H54 (cell line): ENCODE measurements at regions not wholly inside any gene's neighbourhood (a gene's known extent, or its start where the extent isn't known, plus 50 kb on each side); places are given as distances from the start of the nearest gene placed in this dataset.
"Not testable (repeated sequence)": the region's sequence is repeated elsewhere in the genome, so short reads cannot be mapped to it uniquely, and the experiment has no call there.

Experiments used
- DNase-seq: peaks from one replicate; pipeline ENCODE4 v3.0.0; 2011; ENCODE audit warnings: low spot score, mixed read lengths; ENCODE audit not compliant: insufficient read length
- FAIRE-seq: peaks from 3 replicates; lab custom pipeline; 2011; peaks lifted over from hg19 to GRCh38; lab: Jason Lieb, UNC
- POLR2A ChIP-seq: IDR thresholded peaks from 2 replicates; pipeline ENCODE4 v1.6.1; 2011; ENCODE audit warnings: low read depth, mild to moderate bottlenecking, low read length

GRCh38 chr6:14463110-14463509 lies 345.5 kb downstream of the CD83 start:
- no peak for FAIRE-seq
- DNase-seq, result no peak
- TF ChIP-seq POLR2A, result no peak

- no peak for DNase-seq
- no peak for TF ChIP-seq POLR2A
- no peak for FAIRE-seq
Measured at GRCh38 chr6:14464055-14464454, 346.5 kb downstream of the CD83 start.

GRCh38 chr6:14464716-14465115 lies 347.1 kb downstream of the CD83 start:
- no peak for TF ChIP-seq POLR2A
- no peak for FAIRE-seq
- DNase-seq, result no peak

DNA sequence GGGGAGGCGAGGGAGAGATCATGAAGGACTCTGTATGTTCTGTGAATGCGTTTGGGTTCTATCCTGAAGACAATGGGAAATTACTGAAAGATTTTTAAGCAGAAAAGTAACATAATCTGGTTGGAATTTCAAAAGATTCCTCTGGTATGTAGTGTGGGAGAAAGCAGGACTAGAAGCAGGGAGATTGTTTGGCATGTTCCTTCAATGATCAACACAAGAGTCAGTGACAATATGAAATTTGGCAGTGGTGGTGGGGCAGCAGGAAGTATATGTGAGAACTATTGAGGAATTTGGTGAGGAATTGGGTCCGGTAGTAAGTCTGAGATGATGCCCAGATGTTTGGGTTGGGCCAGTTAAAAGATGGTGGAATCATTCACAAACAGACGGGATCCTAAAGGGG lies 348.7 kb downstream of the CD83 start:
- no peak for TF ChIP-seq POLR2A
- FAIRE-seq, result no peak
- DNase-seq, result no peak

DNA sequence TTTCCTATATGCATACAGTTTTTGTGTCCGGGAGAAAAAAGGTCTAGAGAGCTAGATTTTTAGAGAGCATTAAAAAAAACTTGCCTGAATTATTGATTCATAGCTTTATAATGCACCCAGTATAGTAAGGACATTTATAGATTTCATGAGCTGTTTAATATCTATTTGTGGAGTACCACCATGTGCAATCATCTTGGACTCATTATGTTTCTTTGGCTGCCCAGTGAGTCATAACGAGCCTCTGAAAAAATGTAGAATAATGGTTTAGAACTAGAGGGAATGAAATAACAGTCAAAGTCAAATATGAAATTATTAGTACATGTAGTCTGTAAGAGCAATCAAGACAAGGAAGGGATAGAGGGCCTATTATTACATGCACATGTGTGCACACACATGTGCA lies 350.0 kb downstream of the CD83 start:
- DNase-seq (no peak), FAIRE-seq (no peak)
- TF ChIP-seq POLR2A, result no peak

- DNase-seq (no peak), FAIRE-seq (no peak)
- no peak for TF ChIP-seq POLR2A
Measured at GRCh38 chr6:14468647-14469321, 351.2 kb downstream of the CD83 start.

DNA sequence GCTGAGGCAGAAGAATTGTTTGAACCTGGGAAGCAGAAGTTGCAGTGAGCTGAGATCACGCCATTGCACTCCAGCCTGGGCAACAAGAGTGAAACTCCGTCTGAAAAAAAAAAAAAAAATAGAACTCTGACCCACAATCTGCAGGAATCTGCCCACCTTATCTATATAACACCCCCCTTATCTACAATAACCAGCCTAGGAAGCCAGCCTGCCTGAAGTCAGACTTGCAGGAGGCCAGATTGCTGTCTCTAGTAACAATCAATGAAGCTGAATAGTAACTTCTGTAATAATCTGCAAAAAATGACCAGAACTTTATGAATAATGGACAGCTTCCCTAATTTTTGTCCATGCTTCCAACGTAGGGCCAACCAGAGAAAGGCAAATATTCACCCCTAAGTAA lies 352.5 kb downstream of the CD83 start:
- no peak for TF ChIP-seq POLR2A
- FAIRE-seq (no peak), DNase-seq (no peak)

GRCh38 chr6:14470671-14471070 lies 353.1 kb downstream of the CD83 start:
- FAIRE-seq, result no peak
- TF ChIP-seq POLR2A, result no peak
- DNase-seq, result no peak

DNA sequence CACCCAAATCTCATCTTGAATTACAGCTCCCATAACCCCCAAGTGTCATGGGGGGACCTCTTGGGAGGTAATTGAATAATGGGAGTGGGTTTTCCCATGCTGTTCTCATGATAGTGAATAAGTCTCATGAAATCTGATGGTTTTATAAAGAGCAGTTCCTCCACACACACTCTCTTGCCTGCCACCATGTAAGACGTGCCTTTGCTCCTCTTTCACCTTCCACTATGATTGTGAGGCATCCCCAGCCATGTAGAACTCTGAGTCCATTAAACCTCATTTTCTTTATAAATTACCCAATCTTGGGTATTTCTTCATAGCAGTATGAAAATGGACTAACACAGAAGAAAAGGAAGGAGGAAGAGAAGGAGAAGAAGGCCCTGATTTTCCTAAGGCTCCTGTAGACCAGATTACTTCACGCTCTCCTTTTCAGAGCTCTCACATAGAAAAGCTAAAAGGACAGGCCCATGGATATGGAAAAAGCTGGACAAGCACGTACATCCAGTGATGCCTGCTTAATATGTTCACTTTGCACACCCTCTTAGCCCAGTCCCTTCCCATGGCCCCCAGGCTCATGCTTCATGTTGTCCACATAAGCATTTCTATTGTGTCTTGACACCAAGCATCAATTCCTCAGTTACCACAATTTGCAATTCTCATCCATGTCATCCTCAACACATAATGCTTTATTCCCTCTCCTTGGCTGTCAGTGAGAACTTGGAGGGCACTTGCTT lies 354.8 kb downstream of the CD83 start:
- TF ChIP-seq POLR2A, result no peak
- no peak for FAIRE-seq
- DNase-seq, result no peak

- no peak for FAIRE-seq
- DNase-seq, result no peak
- TF ChIP-seq POLR2A, result no peak
Measured at GRCh38 chr6:14472986-14473337, 355.4 kb downstream of the CD83 start.

DNA sequence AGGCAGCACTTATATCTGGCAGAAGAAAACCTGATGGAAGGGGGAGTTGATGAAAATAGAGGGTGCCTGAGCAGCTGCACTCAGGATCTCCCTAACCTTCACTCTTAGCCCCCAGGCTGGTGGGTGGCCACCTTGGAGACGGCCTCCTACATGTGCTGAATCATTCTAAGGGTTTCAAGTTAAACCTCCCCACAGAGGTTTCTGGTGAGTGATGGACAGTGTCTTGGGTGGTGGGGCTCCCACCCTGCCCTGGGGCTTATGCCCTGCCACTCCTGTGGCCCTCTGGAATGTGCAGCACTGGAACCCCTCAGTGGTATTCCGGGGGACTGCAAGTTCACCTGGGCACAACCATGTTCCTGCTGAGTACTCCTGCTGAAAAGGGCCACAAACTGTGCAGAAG lies 357.2 kb downstream of the CD83 start:
- no peak for TF ChIP-seq POLR2A
- no peak for FAIRE-seq
- no peak for DNase-seq

GRCh38 chr6:14475306-14475705 lies 357.7 kb downstream of the CD83 start:
- FAIRE-seq, result no peak
- no peak for TF ChIP-seq POLR2A
- DNase-seq, result no peak

DNA sequence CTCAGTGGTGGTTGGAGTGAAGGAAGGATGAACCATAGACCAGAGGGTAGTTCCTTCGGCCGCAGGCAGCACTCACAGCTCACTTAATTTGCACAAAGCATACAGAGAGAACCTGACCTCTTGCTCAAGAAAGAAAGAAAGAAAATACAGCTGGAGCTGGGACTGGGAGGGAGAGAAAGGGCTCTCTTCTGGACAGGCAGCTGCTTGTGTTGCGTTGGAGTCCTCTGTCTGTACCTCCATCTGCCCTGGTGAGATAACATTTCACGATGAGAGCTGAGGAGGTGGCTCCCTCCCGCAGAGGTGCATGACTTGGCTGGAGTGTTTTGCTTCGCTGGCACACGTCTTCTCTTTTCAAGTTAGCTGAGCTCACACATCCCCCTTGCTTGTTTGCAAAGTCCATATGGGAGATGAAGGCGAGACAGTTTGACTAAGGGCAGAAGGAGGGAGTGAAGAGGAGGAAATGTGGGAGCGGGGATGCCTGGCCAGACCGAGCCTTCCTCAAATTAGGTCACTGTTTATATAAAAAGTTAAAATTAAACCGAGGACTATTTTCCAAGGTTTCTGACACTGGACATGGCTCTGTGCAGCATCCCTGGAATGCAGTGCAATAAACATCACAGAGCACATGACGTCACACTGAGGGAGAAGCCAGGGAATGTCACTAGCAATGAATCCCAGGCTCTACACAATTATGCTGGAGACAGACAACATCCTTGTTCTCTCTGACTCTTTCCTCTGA lies 359.4 kb downstream of the CD83 start:
- no peak for TF ChIP-seq POLR2A
- no peak for FAIRE-seq
- peak; percentile 24 for DNase-seq

- TF ChIP-seq POLR2A, result no peak
- DNase-seq (no peak), FAIRE-seq (no peak)
Measured at GRCh38 chr6:14477559-14477958, 360.0 kb downstream of the CD83 start.

- FAIRE-seq, result no peak
- no peak for TF ChIP-seq POLR2A
- DNase-seq, result no peak
Measured at GRCh38 chr6:14478381-14479225, 361.0 kb downstream of the CD83 start.

DNA sequence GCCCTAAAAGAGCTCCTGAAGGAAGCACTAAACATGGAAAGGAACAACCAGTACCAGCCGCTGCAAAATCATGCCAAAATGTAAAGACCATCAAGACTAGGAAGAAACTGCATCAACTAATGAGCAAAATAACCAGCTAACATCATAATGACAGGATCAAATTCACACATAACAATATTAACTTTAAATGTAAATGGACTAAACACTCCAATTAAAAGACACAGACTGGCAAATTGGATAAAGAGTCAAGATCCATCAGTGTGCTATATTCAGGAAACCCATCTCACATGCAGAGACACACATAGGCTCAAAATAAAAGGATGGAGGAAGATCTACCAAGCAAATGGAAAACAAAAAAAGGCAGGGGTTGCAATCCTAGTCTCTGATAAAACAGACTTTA lies 364.4 kb downstream of the CD83 start:
- DNase-seq, FAIRE-seq: not testable (repeated sequence)
